ENCODE measurements at regions not wholly inside any gene's neighbourhood (a gene's known extent, or its start where the extent isn't known, plus 50 kb on each side); places are given as distances from the start of the nearest gene placed in this dataset.

DNA sequence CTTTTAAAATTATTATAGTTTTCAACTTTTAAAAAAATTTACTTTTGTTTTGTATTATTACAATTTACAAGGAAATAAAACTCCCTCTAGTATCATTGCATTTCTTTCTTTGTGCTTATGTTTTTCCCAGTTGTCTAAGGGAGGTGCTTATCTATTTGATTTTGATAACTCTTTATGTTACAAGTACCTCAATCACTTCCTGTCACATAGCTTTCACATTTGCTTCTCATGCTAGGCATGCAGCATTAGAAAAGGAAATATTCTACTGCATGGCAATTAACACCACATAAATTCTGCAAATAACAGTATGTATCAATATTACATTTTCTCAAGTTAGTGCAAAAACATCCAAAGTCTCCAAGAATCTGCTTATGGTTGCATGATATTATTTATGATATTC, 180.3 kb upstream of the HS3ST1 start:
- TF ChIP-seq CREB1 (CRISPR knock-in tag; IDR thresholded peaks at IDR 0.05) (no peak), TEAD1 (CRISPR knock-in tag; IDR thresholded peaks at IDR 0.05) (no peak)
- TF ChIP-seq, protein P1, sequence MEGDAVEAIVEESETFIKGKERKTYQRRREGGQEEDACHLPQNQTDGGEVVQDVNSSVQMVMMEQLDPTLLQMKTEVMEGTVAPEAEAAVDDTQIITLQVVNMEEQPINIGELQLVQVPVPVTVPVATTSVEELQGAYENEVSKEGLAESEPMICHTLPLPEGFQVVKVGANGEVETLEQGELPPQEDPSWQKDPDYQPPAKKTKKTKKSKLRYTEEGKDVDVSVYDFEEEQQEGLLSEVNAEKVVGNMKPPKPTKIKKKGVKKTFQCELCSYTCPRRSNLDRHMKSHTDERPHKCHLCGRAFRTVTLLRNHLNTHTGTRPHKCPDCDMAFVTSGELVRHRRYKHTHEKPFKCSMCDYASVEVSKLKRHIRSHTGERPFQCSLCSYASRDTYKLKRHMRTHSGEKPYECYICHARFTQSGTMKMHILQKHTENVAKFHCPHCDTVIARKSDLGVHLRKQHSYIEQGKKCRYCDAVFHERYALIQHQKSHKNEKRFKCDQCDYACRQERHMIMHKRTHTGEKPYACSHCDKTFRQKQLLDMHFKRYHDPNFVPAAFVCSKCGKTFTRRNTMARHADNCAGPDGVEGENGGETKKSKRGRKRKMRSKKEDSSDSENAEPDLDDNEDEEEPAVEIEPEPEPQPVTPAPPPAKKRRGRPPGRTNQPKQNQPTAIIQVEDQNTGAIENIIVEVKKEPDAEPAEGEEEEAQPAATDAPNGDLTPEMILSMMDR (IDR thresholded peaks at IDR 0.05), result no peak
- TF ChIP-seq, protein P2, sequence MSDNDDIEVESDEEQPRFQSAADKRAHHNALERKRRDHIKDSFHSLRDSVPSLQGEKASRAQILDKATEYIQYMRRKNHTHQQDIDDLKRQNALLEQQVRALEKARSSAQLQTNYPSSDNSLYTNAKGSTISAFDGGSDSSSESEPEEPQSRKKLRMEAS (CRISPR knock-in tag; IDR thresholded peaks at IDR 0.05), result no peak
- TF ChIP-seq, protein P3, sequence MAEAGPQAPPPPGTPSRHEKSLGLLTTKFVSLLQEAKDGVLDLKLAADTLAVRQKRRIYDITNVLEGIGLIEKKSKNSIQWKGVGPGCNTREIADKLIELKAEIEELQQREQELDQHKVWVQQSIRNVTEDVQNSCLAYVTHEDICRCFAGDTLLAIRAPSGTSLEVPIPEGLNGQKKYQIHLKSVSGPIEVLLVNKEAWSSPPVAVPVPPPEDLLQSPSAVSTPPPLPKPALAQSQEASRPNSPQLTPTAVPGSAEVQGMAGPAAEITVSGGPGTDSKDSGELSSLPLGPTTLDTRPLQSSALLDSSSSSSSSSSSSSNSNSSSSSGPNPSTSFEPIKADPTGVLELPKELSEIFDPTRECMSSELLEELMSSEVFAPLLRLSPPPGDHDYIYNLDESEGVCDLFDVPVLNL (CRISPR knock-in tag; IDR thresholded peaks at IDR 0.05; ENCODE audit: borderline replicate concordance, low read depth), result no peak
